Kidney (tissue), 13 donors: ENCODE measurements at regions not wholly inside any gene's neighbourhood (a gene's known extent, or its start where the extent isn't known, plus 50 kb on each side); places are given as distances from the start of the nearest gene placed in this dataset.

ENCODE experiments used
- DNase-seq, 5 donors: peaks; one replicate each; pipeline ENCODE4 v3.0.0-alpha.2; 2013 to 2020
- FAIRE-seq: peaks from 2 replicates; lab custom pipeline; 2012; peaks lifted over from hg19 to GRCh38; lab: Jason Lieb, UNC
- H3K27ac ChIP-seq, 2 donors: one replicate each; pipeline ENCODE4 v1.7.0; 2013; ENCODE audit warnings: low read depth in 2 of 2, low read length in 2 of 2, inconsistent platforms in 1 of 2
- H3K27me3 ChIP-seq: one replicate; pipeline ENCODE4 v1.7.1; 2013; ENCODE audit warnings: low read length, inconsistent platforms; ENCODE audit not compliant: control insufficient read depth, insufficient read depth
- H3K36me3 ChIP-seq, 3 donors: one replicate each; pipeline versions ENCODE4 v1.7.0 to v1.7.1; 2013; ENCODE audit warnings: low read length in 3 of 3, control low read depth in 1 of 3, inconsistent platforms in 1 of 3; ENCODE audit not compliant: insufficient read depth in 3 of 3, control insufficient read depth in 2 of 3
- H3K4me1 ChIP-seq, 3 donors: one replicate each; pipeline versions ENCODE4 v1.7.0 to v1.7.1; 2013; ENCODE audit warnings: low read length in 3 of 3, inconsistent platforms in 1 of 3, low read depth in 1 of 3; ENCODE audit not compliant: control insufficient read depth in 2 of 3, insufficient read depth in 2 of 3
- H3K4me3 ChIP-seq, 3 donors: one replicate each; pipeline versions ENCODE4 v1.7.0 to v1.8.1; 2013; ENCODE audit warnings: low read length in 3 of 3, control low read depth in 1 of 3, inconsistent platforms in 1 of 3
- H3K9ac ChIP-seq, 3 donors: one replicate each; pipeline versions ENCODE4 v1.7.0 to v1.7.1; 2013; ENCODE audit warnings: low read length in 3 of 3, control low read depth in 1 of 3, inconsistent platforms in 1 of 3
- H3K9me3 ChIP-seq, 3 donors: one replicate each; pipeline versions ENCODE4 v1.7.0 to v1.7.1; 2013; ENCODE audit warnings: low read length in 3 of 3, control low read depth in 1 of 3, inconsistent platforms in 1 of 3; ENCODE audit not compliant: control insufficient read depth in 2 of 3, insufficient read depth in 1 of 3
- CTCF ChIP-seq: IDR thresholded peaks from 3 replicates; pipeline ENCODE4 v1.5.1; 2012; ENCODE audit warnings: mild to moderate bottlenecking, moderate library complexity, borderline replicate concordance; ENCODE audit not compliant: insufficient read depth; ENCODE audit errors: extremely low read depth
- intact Hi-C: fragments of 100-400 bp; cut with DNase I; formaldehyde crosslinking; loops from one replicate; pipeline ENCODE4 v1.11.1; 2022
- donor health status: control.
- donor health status: control.
- donor health status: control.
- donor health status: control.
- donor health status: control.
- donor health status: DM: yes; HTN: yes; CAD: no.
- donor health status: Normal renal cell carcinoma (clear cell type).

- no peak overlapping the region for H3K4me3 ChIP-seq
- H3K4me1 ChIP-seq, result no peaks in the 10 kb centered on the region
- no peaks in the 10 kb centered on the region for H3K27me3 ChIP-seq
- no peak for TF ChIP-seq CTCF
- FAIRE-seq (no peak), DNase-seq (no peak)
- no peak overlapping the region for H3K9ac ChIP-seq
- H3K36me3 ChIP-seq, result no peaks in the 10 kb centered on the region
- H3K9me3 ChIP-seq, result no peaks in the 10 kb centered on the region
- H3K27ac ChIP-seq, result no peak overlapping the region
- intact Hi-C loops, result no loop called here
Measured at GRCh38 chr15:98532063-98532462, 116.3 kb upstream of the IGF1R start.

- intact Hi-C loops, result no loop called here
- no peak for DNase-seq
- H3K27me3 ChIP-seq, result no peaks in the 10 kb centered on the region
- no peaks in the 10 kb centered on the region for H3K36me3 ChIP-seq
- H3K4me3 ChIP-seq, result no peak overlapping the region
- FAIRE-seq, result no peak
- TF ChIP-seq CTCF, result no peak
- no peaks in the 10 kb centered on the region for H3K4me1 ChIP-seq
- H3K9me3 ChIP-seq, result no peaks in the 10 kb centered on the region
- no peak overlapping the region for H3K9ac ChIP-seq
- no peak overlapping the region for H3K27ac ChIP-seq
Measured at GRCh38 chr15:98536976-98537375, 111.4 kb upstream of the IGF1R start.

- Histone ChIP-seq H3K36me3 (no peaks in the 10 kb centered on the region), H3K9me3 (no peaks in the 10 kb centered on the region), H3K27ac (no peak overlapping the region), H3K4me1 (no peaks in the 10 kb centered on the region), H3K9ac (no peak overlapping the region), H3K4me3 (no peak overlapping the region), H3K27me3 (no peaks in the 10 kb centered on the region)
- no peak for FAIRE-seq
- DNase-seq, result no peak
- TF ChIP-seq CTCF, result no peak
- intact Hi-C loops, result no loop called here
Measured at GRCh38 chr15:98537516-98538060, 110.8 kb upstream of the IGF1R start.

GRCh38 chr15:98541519-98541918, 106.8 kb upstream of the IGF1R start:
- Histone ChIP-seq H3K27me3 (no peaks in the 10 kb centered on the region), H3K4me3 (no peak overlapping the region), H3K27ac (no peak overlapping the region), H3K9ac (no peak overlapping the region), H3K9me3 (no peaks in the 10 kb centered on the region), H3K4me1 (no peaks in the 10 kb centered on the region), H3K36me3 (no peaks in the 10 kb centered on the region)
- no peak for TF ChIP-seq CTCF
- intact Hi-C loops, result no loop called here
- no peak for DNase-seq
- no peak for FAIRE-seq
